ENCODE measurements at regions not wholly inside any gene's neighbourhood (a gene's known extent, or its start where the extent isn't known, plus 50 kb on each side); places are given as distances from the start of the nearest gene placed in this dataset.

GRCh38 chr5:128667152-128667551, 129.1 kb upstream of the FBN2 start:
- no peak for DNase-seq (ENCODE audit: low read depth)

DNA sequence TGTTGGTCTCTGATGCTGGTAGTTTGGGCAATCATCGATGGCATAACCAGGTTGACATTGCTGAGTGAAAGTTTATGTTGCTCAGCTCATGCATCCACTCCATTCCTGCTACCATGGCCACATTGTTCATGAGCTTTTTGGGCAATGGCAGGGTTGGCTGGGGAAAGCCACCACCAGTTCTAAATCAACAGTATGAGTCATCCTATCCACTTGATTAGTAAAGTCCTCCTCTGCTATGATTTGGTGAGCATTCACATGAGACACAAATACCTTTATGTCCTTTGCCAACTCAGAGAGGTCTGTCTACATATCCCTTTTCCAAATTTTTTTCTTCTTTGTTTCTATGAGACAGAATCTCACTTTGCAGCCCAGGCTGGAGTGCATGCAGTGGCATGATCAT, 129.7 kb upstream of the FBN2 start:
- DNase-seq (ENCODE audit: low read depth): no peak

DNA sequence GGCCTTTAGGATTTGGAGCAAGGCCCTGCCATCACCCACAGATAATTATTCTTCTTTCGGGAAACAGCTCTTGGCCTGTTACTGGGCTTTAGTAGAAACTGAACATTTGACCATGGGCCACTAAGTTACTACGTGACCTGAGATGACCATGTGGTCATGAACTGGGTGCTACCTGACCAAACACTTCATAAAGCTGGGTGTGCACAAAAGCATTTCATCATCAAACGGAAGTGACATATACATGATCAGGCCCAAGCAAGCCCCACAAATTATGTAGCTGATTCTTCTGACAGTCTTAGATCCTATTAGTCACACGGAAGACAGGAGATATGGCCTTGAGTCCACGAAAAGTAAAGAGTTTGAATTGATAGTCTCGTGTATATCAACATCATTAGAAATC, 130.9 kb upstream of the FBN2 start:
- no peak for DNase-seq (ENCODE audit: low read depth)

DNA sequence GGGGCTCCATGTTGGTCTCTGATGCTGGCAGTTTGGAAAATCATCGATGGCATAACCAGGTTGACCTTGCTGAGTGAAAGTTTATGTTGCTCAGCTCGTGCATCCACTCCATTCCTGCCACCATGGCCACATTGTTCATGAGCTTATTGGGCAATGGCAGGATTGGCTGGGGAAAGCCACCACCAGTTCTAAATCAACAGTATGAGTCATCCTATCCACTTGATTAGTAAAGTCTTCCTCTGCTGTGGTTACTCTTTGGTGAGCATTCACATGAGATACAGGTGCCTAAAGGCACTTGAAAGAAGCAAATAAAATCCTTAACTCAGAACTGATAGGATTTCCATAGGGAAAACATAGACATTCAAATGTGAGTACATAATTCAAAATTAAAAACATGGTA, 131.8 kb upstream of the FBN2 start:
- no peak for DNase-seq (ENCODE audit: low read depth)

GRCh38 chr5:128671943-128672342, 133.9 kb upstream of the FBN2 start:
- no peak for DNase-seq (ENCODE audit: low read depth)

- DNase-seq (ENCODE audit: low read depth): no peak
Measured at GRCh38 chr5:128673000-128673399, 135.0 kb upstream of the FBN2 start.

DNA sequence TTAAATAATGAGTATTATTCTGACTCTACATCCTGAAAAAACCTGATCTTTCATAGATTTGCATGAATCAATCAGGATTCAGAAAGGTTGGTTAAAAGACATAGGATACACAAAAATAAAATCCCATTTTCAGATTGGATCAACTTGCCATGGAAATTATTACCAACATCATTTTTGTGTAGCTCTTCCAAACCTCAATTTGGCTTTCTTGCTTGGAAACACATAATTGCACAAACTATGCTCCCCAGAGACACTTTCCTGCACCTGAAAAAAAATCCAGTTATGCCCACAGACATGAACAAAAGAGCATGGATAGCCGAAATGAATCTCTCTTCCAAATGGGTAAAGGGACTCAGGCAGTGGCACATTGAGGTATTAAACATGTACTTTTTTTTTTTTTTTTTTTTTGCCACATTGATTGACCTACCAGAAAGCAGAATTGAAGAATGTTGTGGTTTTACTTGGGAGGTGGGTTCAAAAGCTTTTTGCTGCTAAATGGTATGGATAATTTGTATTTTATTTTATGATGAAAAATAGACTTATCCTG, 135.4 kb upstream of the FBN2 start:
- no peak for DNase-seq (ENCODE audit: low read depth)

DNA sequence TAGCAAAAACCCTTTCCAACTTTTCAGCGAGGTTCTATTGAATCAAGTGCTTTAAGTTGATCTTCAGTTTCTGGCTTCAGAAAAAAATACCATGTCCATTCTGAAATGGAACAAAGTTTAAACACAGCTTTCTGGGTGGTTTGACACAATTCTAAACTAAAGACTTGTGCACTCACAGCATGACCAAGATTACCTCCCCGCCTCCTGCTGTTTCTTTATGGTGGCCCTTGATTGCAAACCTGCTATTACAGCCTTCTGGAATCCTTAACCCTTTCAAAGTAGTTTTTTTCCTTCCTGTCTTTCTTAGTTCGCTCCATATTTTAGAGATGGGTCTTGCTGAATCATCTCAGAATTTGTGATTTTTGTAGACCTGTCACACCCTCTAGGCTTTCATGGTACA, 135.9 kb upstream of the FBN2 start:
- DNase-seq (ENCODE audit: low read depth): no peak

DNA sequence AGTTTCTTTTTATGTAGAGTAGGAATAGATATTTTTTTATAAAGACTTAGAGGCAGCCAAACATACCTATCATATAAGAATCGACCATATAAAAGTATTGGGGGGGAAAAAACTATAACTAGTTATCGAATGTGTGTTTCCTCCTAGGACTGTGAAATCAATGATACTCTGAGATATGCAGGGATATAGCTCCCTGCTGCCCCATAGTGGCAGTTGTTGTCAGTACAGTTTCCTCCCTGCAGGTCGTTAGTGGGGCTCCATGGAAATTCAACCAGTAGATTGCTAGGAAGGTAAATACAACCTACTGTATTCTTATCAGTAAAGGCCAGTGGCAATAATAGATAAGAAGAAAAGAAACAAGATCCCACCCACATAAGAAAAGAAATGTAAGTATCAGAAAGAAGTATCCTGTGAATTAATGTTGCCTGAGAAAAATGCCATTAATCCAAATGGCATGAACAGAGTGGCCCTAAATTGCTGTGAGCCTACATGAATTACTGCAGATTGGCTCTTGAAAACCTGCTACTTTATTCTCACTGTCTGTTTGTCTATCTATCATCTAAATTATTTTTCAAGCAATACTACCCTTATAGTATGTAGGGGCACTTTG, 136.9 kb upstream of the FBN2 start:
- DNase-seq (ENCODE audit: low read depth): no peak

DNA sequence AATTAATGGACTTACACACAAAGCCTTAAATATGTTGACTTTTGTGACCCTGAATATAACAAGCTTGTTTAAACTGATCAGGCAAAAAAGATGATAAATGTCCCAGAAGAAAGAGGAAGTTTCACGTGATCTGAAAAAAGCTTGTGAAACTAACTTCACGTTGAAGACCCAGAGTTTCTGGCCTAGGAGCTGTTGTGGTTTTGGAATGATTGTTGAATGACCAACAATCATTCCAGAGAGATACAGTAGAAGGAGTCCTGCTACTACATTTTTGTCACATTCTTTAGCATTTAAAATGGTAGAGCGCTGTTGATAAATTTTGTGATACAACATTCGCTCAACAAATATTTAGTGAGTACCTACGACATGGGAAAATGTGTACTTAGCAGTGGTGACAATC, 143.1 kb upstream of the FBN2 start:
- DNase-seq (ENCODE audit: low read depth): no peak

DNA sequence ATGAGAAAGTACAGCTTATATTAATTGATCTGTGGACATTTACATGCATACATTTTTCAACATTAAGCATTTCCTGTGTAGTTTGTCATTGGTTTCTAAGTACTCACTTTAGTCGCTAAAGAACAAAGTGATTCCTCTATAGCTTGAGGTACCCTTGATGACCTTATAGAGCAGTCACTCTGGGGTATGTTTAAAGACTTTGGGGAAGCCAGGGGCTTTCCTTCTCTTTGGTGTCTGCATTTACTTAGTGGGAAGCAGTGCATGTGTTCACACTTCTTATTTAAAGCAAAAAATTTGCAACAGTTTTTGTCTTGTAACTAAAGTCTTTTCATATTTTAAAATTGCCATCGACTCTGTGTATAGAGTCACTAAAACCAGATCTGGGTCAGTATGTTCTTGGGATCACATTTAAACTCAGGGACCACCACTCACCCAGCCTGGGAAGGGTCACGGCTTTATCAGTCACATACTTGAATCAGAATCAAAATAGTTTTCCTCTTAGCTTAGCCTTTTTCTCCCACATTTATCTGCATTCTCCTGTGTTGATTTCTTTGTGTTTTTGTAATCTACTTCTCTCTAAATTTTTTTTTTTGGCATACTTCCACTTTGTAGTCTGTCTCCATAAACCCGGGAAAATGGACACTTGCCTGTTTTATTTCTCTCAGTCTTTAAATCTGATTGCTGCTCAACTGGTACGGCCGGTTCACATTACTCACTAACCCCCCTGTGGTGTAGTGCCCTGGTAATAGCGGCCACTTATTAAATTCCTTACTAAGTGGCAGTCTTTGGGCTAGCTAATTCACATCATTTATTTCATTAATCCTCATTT, 143.9 kb upstream of the FBN2 start:
- DNase-seq (ENCODE audit: low read depth): no peak

DNA sequence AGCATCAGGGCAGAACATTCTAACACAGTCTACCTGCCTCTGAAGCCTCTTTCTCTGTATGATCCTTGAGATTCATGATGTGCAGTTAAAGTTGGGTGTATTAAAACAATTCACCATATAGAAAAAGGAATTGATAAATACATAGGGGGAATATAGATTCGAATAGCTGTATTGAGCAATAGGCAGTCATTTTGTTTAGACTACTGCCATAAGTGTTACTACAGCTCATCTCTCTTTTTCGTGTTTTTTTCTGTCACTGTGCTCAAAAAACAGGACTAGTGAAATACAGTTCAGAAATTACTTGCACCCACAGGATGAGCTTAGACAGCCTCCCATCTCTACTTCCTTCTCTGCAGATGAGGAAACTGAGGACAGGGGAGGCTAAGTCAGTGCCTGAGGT, 144.6 kb upstream of the FBN2 start:
- DNase-seq (ENCODE audit: low read depth): no peak

GRCh38 chr5:128684961-128685360, 146.9 kb upstream of the FBN2 start:
- no peak for DNase-seq (ENCODE audit: low read depth)

DNA sequence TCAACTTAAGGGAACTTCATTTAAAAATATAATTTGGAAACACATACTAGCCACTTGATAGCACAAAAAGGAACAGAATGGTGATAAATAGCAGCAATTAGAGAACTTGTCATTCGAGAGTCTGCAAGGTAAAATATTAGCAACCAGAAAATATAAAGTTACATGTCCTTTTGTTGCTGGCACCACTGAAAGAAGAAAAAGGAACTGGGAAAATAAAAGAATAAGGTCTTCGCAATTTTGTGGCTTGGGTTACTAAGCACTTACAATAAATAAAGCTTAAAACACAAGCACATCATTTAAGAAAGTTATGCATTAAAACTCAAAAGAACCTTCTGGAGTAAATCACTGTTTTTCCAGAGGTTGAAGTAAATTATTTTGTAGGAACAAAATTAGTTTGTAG, 149.9 kb upstream of the FBN2 start:
- no peak for DNase-seq (ENCODE audit: low read depth)

GRCh38 chr5:128693764-128694163, 155.7 kb upstream of the FBN2 start:
- DNase-seq (ENCODE audit: low read depth): no peak

- no peak for DNase-seq (ENCODE audit: low read depth)
Measured at GRCh38 chr5:128695791-128696530, 157.9 kb upstream of the FBN2 start.

DNA sequence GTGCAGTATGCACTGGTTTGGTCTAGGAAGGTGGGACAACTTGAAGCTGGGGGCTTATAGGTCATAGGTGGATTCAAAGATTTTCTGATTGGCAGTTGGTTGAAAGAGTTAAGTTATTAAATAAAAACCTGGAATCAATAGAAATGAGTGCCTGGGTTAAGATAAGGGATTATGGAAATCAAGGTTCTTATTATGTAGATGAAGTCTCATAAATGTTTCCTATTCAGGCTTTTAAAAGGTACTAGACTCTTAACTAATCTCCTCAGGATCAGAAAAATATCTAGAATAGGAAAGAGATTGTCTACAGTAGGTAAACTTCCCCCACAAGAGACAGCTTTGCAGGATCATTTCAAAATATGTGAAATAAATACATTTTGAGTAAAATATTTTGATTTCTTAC, 163.3 kb upstream of the FBN2 start:
- no peak for DNase-seq (ENCODE audit: low read depth)

GRCh38 chr5:128703322-128703721, 165.3 kb upstream of the FBN2 start:
- DNase-seq (ENCODE audit: low read depth): no peak

- DNase-seq (ENCODE audit: low read depth): no peak
Measured at GRCh38 chr5:128706269-128706668, 168.2 kb upstream of the FBN2 start.

DNA sequence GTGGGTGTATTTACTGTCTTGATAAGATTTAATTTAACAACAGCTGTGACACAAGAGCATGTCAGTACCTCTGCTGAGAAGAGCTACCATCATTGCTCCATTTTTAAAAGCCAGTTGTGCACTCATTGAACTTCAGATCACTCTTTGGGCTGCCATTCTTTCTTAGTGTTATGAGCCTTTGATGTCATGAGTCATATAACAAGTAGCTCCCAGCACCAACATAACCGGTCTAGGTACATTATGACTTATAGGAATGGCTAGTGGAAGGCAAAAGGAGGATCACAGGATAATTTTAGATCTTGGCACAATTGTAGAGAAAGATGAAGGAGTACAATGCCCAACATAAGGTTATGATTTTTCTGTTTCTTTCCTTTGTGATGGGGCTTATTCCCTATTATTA, 170.8 kb upstream of the FBN2 start:
- DNase-seq (ENCODE audit: low read depth): no peak

DNA sequence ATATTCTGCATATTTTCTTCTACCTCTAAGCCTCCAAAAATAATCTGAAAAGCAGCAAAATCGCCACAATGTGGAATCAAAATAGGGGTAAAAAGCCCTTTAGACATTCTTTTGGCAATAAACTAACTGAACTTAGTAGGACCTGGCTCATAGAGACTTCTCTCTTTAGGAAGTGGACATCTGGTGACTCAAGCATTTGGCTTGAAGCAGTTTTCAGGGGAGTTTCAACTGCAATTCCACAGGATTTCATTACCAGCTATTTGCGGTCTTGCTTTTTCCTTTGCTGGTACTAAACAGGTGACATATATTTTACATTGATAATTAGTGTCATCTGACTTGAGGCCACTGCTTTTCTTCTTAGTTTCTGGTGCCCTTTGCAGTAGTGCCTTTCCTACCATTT, 173.2 kb upstream of the FBN2 start:
- no peak for DNase-seq (ENCODE audit: low read depth)

GRCh38 chr5:128714551-128714950, 176.5 kb upstream of the FBN2 start:
- DNase-seq (ENCODE audit: low read depth): no peak

DNA sequence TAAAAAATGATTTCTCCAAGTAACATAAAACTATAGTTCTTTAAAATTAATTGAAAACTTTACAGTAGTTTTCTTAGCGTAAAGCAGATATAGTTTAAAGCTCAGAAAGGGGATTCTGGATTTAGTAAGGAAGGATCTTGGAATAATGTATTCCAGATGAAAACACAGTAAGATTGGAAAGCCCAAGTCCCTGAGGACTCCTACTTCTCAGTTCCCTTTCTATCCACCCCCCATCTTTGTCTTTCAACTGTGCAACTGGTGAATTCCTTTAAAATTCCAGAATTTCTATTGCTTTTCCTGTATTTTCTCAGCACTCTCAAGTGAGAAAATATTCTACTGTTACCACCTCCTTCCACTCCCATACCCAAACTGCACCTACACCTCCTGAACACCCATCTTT, 184.5 kb upstream of the FBN2 start:
- DNase-seq (ENCODE audit: low read depth): no peak
